NOMO-1 treated with DMSO at 0.1 percent for 48 hours (cell line): ENCODE measurements at regions not wholly inside any gene's neighbourhood (a gene's known extent, or its start where the extent isn't known, plus 50 kb on each side); places are given as distances from the start of the nearest gene placed in this dataset.

Experiments
- DNase-seq: peaks from one replicate; lab custom pipeline; 2025; ENCODE audit not compliant: unreplicated experiment; lab: John Stamatoyannopoulos, UW

GRCh38 chr9:78595200-78595945 is 298.4 kb downstream of the PSAT1 start:
- no peak for DNase-seq

- no peak for DNase-seq
Observed at GRCh38 chr9:78596346-78596745, 299.4 kb downstream of the PSAT1 start.

- no peak for DNase-seq
Observed at GRCh38 chr9:78598120-78598519, 301.2 kb downstream of the PSAT1 start.

GRCh38 chr9:78599926-78600325 is 303.0 kb downstream of the PSAT1 start:
- no peak for DNase-seq

GRCh38 chr9:78601957-78602565 is 305.1 kb downstream of the PSAT1 start:
- DNase-seq, result peak; percentile 2

GRCh38 chr9:78605041-78606000 is 308.4 kb downstream of the PSAT1 start:
- no peak for DNase-seq

- no peak for DNase-seq
Observed at GRCh38 chr9:78606001-78606379, 309.1 kb downstream of the PSAT1 start.

- no peak for DNase-seq
Observed at GRCh38 chr9:78607853-78608252, 310.9 kb downstream of the PSAT1 start.

- DNase-seq, result no peak
Observed at GRCh38 chr9:78609450-78609849, 312.5 kb downstream of the PSAT1 start.

- DNase-seq, result no peak
Observed at GRCh38 chr9:78612091-78612490, 315.2 kb downstream of the PSAT1 start.

GRCh38 chr9:78613006-78613405 is 316.1 kb downstream of the PSAT1 start:
- DNase-seq, result no peak

GRCh38 chr9:78614892-78615291 is 318.0 kb downstream of the PSAT1 start:
- no peak for DNase-seq

GRCh38 chr9:78615372-78615771 is 318.4 kb downstream of the PSAT1 start:
- no peak for DNase-seq

GRCh38 chr9:78618735-78619134 is 321.8 kb downstream of the PSAT1 start:
- no peak for DNase-seq

GRCh38 chr9:78620303-78620702 is 323.4 kb downstream of the PSAT1 start:
- DNase-seq, result no peak

- no peak for DNase-seq
Observed at GRCh38 chr9:78620764-78621163, 323.8 kb downstream of the PSAT1 start.

- peak; percentile 21 for DNase-seq
Observed at GRCh38 chr9:78622126-78622525, 325.2 kb downstream of the PSAT1 start.

- no peak for DNase-seq
Observed at GRCh38 chr9:78626971-78627370, 330.0 kb downstream of the PSAT1 start.

GRCh38 chr9:78630966-78631365 is 334.0 kb downstream of the PSAT1 start:
- no peak for DNase-seq

- DNase-seq, result no peak
Observed at GRCh38 chr9:78640728-78641127, 343.8 kb downstream of the PSAT1 start.

GRCh38 chr9:78644359-78644758 is 347.4 kb downstream of the PSAT1 start:
- no peak for DNase-seq

GRCh38 chr9:78654324-78654723 is 357.4 kb downstream of the PSAT1 start:
- no peak for DNase-seq
